Karpas-422 (cell line): ENCODE measurements at regions not wholly inside any gene's neighbourhood (a gene's known extent, or its start where the extent isn't known, plus 50 kb on each side); places are given as distances from the start of the nearest gene placed in this dataset.

Experiments
- DNase-seq: peaks from one replicate; pipeline ENCODE4 v3.0.0-alpha.2; 2015
- H2AFZ ChIP-seq: fragments of 200-600 bp; sonication (generic); 2 replicates; pipeline ENCODE4 v1.6.1; 2014; ENCODE audit warnings: antibody characterized with exemption, low read length, mixed read lengths
- H3K27ac ChIP-seq: fragments of 200-600 bp; sonication (generic); 2 replicates; pipeline ENCODE4 v1.5.1; 2014; ENCODE audit warnings: mild to moderate bottlenecking, low read length, moderate library complexity
- H3K27me3 ChIP-seq: fragments of 200-600 bp; sonication (generic); 2 replicates; pipeline ENCODE4 v1.6.1; 2014; ENCODE audit warnings: low read length, mixed read lengths
- H3K36me3 ChIP-seq: fragments of 200-600 bp; sonication (generic); 2 replicates; pipeline ENCODE4 v1.6.1; 2014; ENCODE audit warnings: low read length, mixed read lengths; ENCODE audit not compliant: insufficient read depth
- H3K4me1 ChIP-seq: fragments of 200-600 bp; sonication (generic); 2 replicates; pipeline ENCODE4 v1.6.1; 2014; ENCODE audit warnings: mild to moderate bottlenecking, low read length, mixed read lengths
- H3K4me2 ChIP-seq: fragments of 200-600 bp; sonication (generic); 2 replicates; pipeline ENCODE4 v1.6.1; 2014; ENCODE audit warnings: low read length, low read depth, mild to moderate bottlenecking; ENCODE audit not compliant: poor library complexity, severe bottlenecking
- H3K4me3 ChIP-seq: fragments of 200-600 bp; sonication (generic); 2 replicates; pipeline ENCODE4 v1.5.1; 2014; ENCODE audit warnings: mild to moderate bottlenecking, antibody characterized with exemption, low read length, mixed read lengths
- H3K79me2 ChIP-seq: fragments of 200-600 bp; sonication (generic); 2 replicates; pipeline ENCODE4 v1.6.1; 2014; ENCODE audit warnings: mild to moderate bottlenecking, low read length, mixed read lengths
- H3K9ac ChIP-seq: fragments of 200-600 bp; sonication (generic); 2 replicates; pipeline ENCODE4 v1.6.0; 2014; ENCODE audit warnings: low read length
- H3K9me2 ChIP-seq: fragments of 200-600 bp; sonication (generic), shearing (Covaris generic); replicated peaks from 2 replicates; pipeline ENCODE4 v1.6.0; 2014; ENCODE audit warnings: mild to moderate bottlenecking, low read length, moderate library complexity; ENCODE audit not compliant: insufficient read depth
- H3K9me3 ChIP-seq: fragments of 300-700, 200-600 bp; sonication (generic); 2 replicates; pipeline ENCODE4 v1.6.1; 2014; ENCODE audit warnings: low read length, mixed read lengths
- H4K20me1 ChIP-seq: fragments of 200-600 bp; sonication (generic); 2 replicates; pipeline ENCODE4 v1.6.1; 2014; ENCODE audit warnings: mild to moderate bottlenecking, antibody characterized with exemption, low read length, low read depth; ENCODE audit not compliant: insufficient read depth

- H3K79me2 ChIP-seq: no peaks in the 10 kb centered on the region
- H2AFZ ChIP-seq: no peak overlapping the region
- no peak overlapping the region for H3K27ac ChIP-seq
- no peaks in the 10 kb centered on the region for H4K20me1 ChIP-seq
- H3K27me3 ChIP-seq: no peaks in the 10 kb centered on the region
- H3K4me2 ChIP-seq: no peak overlapping the region
- H3K4me1 ChIP-seq: no peaks in the 10 kb centered on the region
- H3K9me2 ChIP-seq: no peaks in the 10 kb centered on the region
- H3K9ac ChIP-seq: no peak overlapping the region
- H3K9me3 ChIP-seq: peaks cover 7% of the 10 kb centered on the region
- H3K4me3 ChIP-seq: no peak overlapping the region
- DNase-seq: no peak
- H3K36me3 ChIP-seq: no peaks in the 10 kb centered on the region
These were observed 477.8 kb upstream of the DCC start for GRCh38 chr18:51862051-51862715.

GRCh38 chr18:51864219-51864965 lies 475.6 kb upstream of the DCC start:
- Histone ChIP-seq H4K20me1 (no peaks in the 10 kb centered on the region), H3K4me2 (no peak overlapping the region), H3K27ac (no peak overlapping the region), H2AFZ (no peak overlapping the region), H3K9me3 (peaks cover 15% of the 10 kb centered on the region), H3K4me3 (no peak overlapping the region), H3K79me2 (no peaks in the 10 kb centered on the region), H3K9ac (no peak overlapping the region), H3K27me3 (no peaks in the 10 kb centered on the region), H3K9me2 (no peaks in the 10 kb centered on the region), H3K4me1 (no peaks in the 10 kb centered on the region), H3K36me3 (no peaks in the 10 kb centered on the region)
- no peak for DNase-seq

DNA sequence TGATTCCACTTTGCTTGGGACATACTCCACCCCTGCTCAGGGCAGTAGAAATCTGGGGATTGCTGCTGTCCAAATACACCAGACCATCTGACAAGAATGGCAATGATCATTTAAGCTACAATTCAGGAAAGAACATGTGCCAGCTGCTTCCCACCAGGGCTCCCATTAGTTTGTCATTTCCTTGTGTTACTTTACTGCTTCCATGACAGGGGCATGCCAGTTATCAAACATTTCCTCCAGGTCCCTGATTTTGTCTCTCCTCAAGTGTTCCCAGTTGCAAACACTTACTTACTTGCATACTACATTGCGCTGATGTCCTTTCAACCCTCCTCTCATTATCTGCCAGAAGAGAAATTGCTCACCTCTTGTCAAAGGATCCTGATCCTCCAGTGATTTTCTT lies 474.5 kb upstream of the DCC start:
- no peaks in the 10 kb centered on the region for H3K27me3 ChIP-seq
- H3K79me2 ChIP-seq: no peaks in the 10 kb centered on the region
- peaks cover 24% of the 10 kb centered on the region for H3K9me3 ChIP-seq
- no peak overlapping the region for H3K9ac ChIP-seq
- H3K9me2 ChIP-seq: no peaks in the 10 kb centered on the region
- H2AFZ ChIP-seq: no peak overlapping the region
- H3K36me3 ChIP-seq: no peaks in the 10 kb centered on the region
- DNase-seq: no peak
- H3K4me1 ChIP-seq: no peaks in the 10 kb centered on the region
- no peaks in the 10 kb centered on the region for H4K20me1 ChIP-seq
- H3K27ac ChIP-seq: no peak overlapping the region
- no peak overlapping the region for H3K4me2 ChIP-seq
- no peak overlapping the region for H3K4me3 ChIP-seq

GRCh38 chr18:51867767-51868166 lies 472.2 kb upstream of the DCC start:
- Histone ChIP-seq H3K4me2 (no peak overlapping the region), H3K36me3 (no peaks in the 10 kb centered on the region), H3K4me3 (no peak overlapping the region), H3K4me1 (no peaks in the 10 kb centered on the region), H3K79me2 (no peaks in the 10 kb centered on the region), H3K9me2 (no peaks in the 10 kb centered on the region), H3K9ac (no peak overlapping the region), H2AFZ (no peak overlapping the region), H3K27ac (no peak overlapping the region), H3K9me3 (peaks cover 40% of the 10 kb centered on the region), H3K27me3 (no peaks in the 10 kb centered on the region), H4K20me1 (no peaks in the 10 kb centered on the region)
- DNase-seq: peak; percentile 49

DNA sequence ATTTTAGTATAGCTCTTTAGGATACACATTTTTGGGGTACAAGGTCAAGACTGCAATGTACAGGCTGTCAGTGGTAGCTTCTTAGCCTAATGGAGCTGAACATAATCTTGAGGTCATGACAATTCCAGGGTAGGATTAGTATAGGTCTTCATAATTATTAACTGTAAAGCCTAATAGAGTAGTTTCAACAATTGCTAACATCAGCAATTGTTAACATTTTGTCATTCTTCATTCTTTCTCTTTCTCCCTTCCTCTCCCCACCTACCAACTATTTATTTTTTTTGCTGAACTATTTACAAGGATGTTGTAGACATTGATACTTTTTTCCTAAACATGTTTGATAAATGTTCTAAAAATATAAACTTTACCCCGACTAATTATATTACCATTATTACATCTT lies 461.3 kb upstream of the DCC start:
- Histone ChIP-seq H3K9ac (no peak overlapping the region), H3K79me2 (no peaks in the 10 kb centered on the region), H3K4me3 (no peak overlapping the region), H4K20me1 (no peaks in the 10 kb centered on the region), H3K36me3 (no peaks in the 10 kb centered on the region), H3K27ac (no peak overlapping the region), H3K9me3 (peaks cover 35% of the 10 kb centered on the region), H3K9me2 (no peaks in the 10 kb centered on the region), H3K27me3 (no peaks in the 10 kb centered on the region), H3K4me2 (no peak overlapping the region), H3K4me1 (no peaks in the 10 kb centered on the region), H2AFZ (no peak overlapping the region)
- no peak for DNase-seq

DNA sequence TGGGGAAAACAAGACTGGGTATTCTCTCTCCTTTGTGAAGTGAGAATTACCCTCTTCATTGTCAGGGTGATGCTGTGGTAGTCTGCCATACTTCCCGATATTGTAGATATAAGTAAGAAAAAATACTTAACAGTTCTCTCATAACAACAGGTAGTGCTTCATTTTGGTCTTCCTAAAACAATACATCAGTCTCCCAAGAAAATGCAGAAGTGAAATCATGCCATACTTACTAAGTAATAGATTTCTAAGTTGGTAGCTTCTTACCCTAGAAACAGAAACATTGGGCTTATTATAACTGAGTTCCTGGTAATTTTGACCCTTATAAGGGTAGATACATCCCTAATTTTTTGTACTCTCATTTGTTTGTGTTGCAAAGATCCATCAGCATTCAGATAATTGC lies 460.7 kb upstream of the DCC start:
- no peak for DNase-seq
- H3K79me2 ChIP-seq: no peaks in the 10 kb centered on the region

DNA sequence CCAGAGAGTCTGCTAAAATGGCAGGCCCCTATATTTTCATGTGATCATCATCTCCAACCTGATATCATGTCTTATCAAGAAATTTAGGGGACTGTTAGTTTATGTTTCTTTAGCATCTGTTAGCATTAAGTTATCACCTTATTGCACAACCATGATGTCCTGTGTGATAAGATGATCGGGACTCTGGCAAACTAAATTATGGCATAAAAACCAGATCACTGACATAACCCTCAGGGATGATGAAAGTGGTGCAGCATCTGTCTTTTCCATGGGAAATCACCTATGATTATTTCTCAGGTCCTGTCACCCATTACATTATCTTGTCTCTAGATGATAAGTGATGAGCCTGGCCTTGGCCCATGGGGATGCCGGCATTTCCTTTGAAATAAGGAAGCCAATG lies 458.6 kb upstream of the DCC start:
- no peak overlapping the region for H3K27ac ChIP-seq
- H3K4me2 ChIP-seq: no peak overlapping the region
- DNase-seq: no peak
- H3K9me3 ChIP-seq: peaks cover 27% of the 10 kb centered on the region
- H3K36me3 ChIP-seq: no peaks in the 10 kb centered on the region
- H3K79me2 ChIP-seq: no peaks in the 10 kb centered on the region
- H3K27me3 ChIP-seq: no peaks in the 10 kb centered on the region
- H3K9me2 ChIP-seq: no peaks in the 10 kb centered on the region
- no peak overlapping the region for H3K4me3 ChIP-seq
- H2AFZ ChIP-seq: no peak overlapping the region
- H3K9ac ChIP-seq: no peak overlapping the region
- no peaks in the 10 kb centered on the region for H3K4me1 ChIP-seq
- H4K20me1 ChIP-seq: no peaks in the 10 kb centered on the region

More for the DNA sequence above, 460.7 kb upstream of the DCC start:
- Histone ChIP-seq H3K9ac (no peak overlapping the region), H3K4me1 (no peaks in the 10 kb centered on the region), H3K36me3 (no peaks in the 10 kb centered on the region), H3K4me2 (no peak overlapping the region), H3K4me3 (no peak overlapping the region), H3K9me3 (peaks cover 30% of the 10 kb centered on the region), H4K20me1 (no peaks in the 10 kb centered on the region), H2AFZ (no peak overlapping the region), H3K9me2 (no peaks in the 10 kb centered on the region), H3K27ac (no peak overlapping the region), H3K27me3 (no peaks in the 10 kb centered on the region)

DNA sequence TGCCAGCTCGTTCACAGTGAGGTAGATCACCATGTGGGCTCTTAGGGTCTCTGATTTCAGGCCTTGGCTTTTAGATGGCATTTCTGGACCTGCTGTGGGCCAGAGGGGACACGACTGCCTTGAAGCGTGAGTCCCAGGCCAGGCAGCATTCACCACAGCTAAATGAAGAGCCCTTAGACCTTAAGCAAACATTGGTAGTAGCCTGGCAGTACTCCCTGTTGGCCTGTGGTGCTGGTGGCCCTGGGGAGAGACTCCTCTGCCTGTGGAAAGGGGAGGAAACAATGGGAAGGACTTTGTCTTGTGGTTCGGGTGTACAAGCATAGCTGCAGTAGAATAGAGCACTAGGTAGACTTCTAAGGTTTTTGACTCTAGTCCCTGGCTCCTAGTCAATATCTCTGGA lies 456.0 kb upstream of the DCC start:
- H3K4me2 ChIP-seq: no peak overlapping the region
- H3K27ac ChIP-seq: no peak overlapping the region
- H3K9me2 ChIP-seq: no peaks in the 10 kb centered on the region
- H3K4me1 ChIP-seq: no peaks in the 10 kb centered on the region
- H4K20me1 ChIP-seq: no peaks in the 10 kb centered on the region
- H3K9me3 ChIP-seq: peaks cover 27% of the 10 kb centered on the region
- no peak overlapping the region for H3K9ac ChIP-seq
- H3K79me2 ChIP-seq: no peaks in the 10 kb centered on the region
- no peak overlapping the region for H2AFZ ChIP-seq
- no peaks in the 10 kb centered on the region for H3K36me3 ChIP-seq
- H3K27me3 ChIP-seq: no peaks in the 10 kb centered on the region
- no peak overlapping the region for H3K4me3 ChIP-seq
- no peak for DNase-seq
